ENCODE measurements at regions not wholly inside any gene's neighbourhood (a gene's known extent, or its start where the extent isn't known, plus 50 kb on each side); places are given as distances from the start of the nearest gene placed in this dataset.
"Not testable (repeated sequence)": the region's sequence is repeated elsewhere in the genome, so short reads cannot be mapped to it uniquely, and the experiment has no call there.

- no peak overlapping the region for H3K27ac Mint-ChIP-seq
- no peaks in the 10 kb centered on the region for H3K4me1 Mint-ChIP-seq
- DNase-seq (no peak), ATAC-seq (no peak)
- no peaks in the 10 kb centered on the region for H3K36me3 Mint-ChIP-seq
- H3K9me3 Mint-ChIP-seq (ENCODE audit: low read depth): peaks cover 9% of the 10 kb centered on the region
- H3K4me3 Mint-ChIP-seq: no peak overlapping the region
- no peaks in the 10 kb centered on the region for H3K27me3 Mint-ChIP-seq
- CTCF ChIA-PET: interaction anchor here (0.6 kb wide), 1 partner anchor 526 kb away, joined by 4 read pairs; no protein-coding TSS in a partner anchor
These were observed 1311.9 kb upstream of the NRXN1 start for GRCh38 chr2:52343706-52344266.

DNA sequence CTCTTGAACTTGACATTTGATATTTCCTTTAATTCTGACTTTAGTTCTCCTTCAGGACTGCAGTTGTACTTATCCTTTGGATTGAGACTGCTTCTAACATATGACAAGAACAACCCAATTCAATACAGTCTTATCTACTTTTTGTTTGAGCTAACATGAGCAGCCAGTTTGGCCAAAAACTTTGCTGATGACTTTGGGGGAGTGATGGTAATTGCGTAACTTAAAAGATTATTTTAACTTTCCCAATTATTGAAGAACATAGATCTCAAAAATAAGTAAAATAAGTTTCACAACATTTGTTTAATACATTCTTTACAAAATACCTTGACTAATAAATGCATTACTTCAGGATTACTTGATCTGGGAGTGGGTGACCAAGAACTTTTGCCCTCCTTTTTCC, 1311.1 kb upstream of the NRXN1 start:
- no peaks in the 10 kb centered on the region for H3K27me3 Mint-ChIP-seq
- H3K27ac Mint-ChIP-seq: no peak overlapping the region
- ATAC-seq (no peak), DNase-seq (no peak)
- H3K4me1 Mint-ChIP-seq: no peaks in the 10 kb centered on the region
- no peak overlapping the region for H3K4me3 Mint-ChIP-seq
- H3K36me3 Mint-ChIP-seq: no peaks in the 10 kb centered on the region
- H3K9me3 Mint-ChIP-seq (ENCODE audit: low read depth): peaks cover 7% of the 10 kb centered on the region
- CTCF ChIA-PET: interaction anchor here (0.6 kb wide), 1 partner anchor 526 kb away, joined by 4 read pairs; no protein-coding TSS in a partner anchor

GRCh38 chr2:52342458-52342857, 1310.5 kb upstream of the NRXN1 start:
- peaks cover 7% of the 10 kb centered on the region for H3K9me3 Mint-ChIP-seq (ENCODE audit: low read depth)
- ATAC-seq: no peak
- H3K36me3 Mint-ChIP-seq: no peaks in the 10 kb centered on the region
- CTCF ChIA-PET: no interaction called here
- H3K4me1 Mint-ChIP-seq: no peaks in the 10 kb centered on the region
- no peak for DNase-seq
- H3K4me3 Mint-ChIP-seq: no peak overlapping the region
- H3K27me3 Mint-ChIP-seq: no peaks in the 10 kb centered on the region
- H3K27ac Mint-ChIP-seq: no peak overlapping the region

- no peaks in the 10 kb centered on the region for H3K27me3 Mint-ChIP-seq
- H3K9me3 Mint-ChIP-seq (ENCODE audit: low read depth): peaks cover 9% of the 10 kb centered on the region
- CTCF ChIA-PET: no interaction called here
- H3K36me3 Mint-ChIP-seq: no peaks in the 10 kb centered on the region
- H3K4me3 Mint-ChIP-seq: no peak overlapping the region
- H3K27ac Mint-ChIP-seq: no peak overlapping the region
- DNase-seq: no peak
- no peak for ATAC-seq
- no peaks in the 10 kb centered on the region for H3K4me1 Mint-ChIP-seq
These were observed 1309.8 kb upstream of the NRXN1 start for GRCh38 chr2:52341732-52342131.

DNA sequence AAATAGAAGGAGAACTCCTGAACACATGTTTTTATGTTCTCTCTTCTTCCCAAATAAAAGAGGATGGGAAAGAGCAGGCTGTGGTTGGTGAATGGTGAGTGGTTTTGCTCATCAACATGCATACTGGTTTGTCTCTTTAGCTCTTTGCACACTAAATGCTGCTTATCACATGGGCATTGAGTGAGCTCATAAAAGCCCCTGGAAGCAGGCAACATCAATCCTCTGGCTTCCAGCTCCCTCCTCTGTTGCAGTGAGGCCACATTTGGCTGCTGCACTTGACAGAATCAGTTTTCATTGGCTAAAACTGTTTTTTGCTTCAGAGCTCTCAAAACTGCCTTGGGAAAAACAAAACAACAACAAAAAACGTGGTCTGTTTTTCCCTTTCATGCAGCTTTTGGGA, 1308.2 kb upstream of the NRXN1 start:
- CTCF ChIA-PET: no interaction called here
- no peak overlapping the region for H3K4me3 Mint-ChIP-seq
- no peaks in the 10 kb centered on the region for H3K36me3 Mint-ChIP-seq
- no peak for ATAC-seq
- H3K4me1 Mint-ChIP-seq: no peaks in the 10 kb centered on the region
- no peak for DNase-seq
- H3K27me3 Mint-ChIP-seq: no peaks in the 10 kb centered on the region
- H3K27ac Mint-ChIP-seq: no peak overlapping the region
- peaks cover 9% of the 10 kb centered on the region for H3K9me3 Mint-ChIP-seq (ENCODE audit: low read depth)

DNA sequence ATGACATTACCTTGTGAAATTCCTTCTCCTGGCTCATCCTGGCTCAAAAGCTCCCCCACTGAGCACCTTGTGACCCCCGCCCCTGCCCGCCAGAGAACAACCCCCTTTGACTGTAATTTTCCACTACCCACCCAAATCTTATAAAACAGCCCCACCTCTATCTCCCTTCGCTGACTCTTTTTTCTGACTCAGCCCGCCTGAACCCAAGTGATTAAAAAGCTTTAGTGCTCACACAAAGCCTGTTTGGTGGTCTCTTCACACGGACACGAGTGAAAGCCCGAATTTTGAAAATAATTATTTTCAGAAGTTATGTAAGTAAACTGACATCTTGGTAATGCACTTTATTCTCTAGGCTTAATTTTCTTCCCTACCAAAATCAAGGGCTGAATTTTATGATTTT, 1305.9 kb upstream of the NRXN1 start:
- CTCF ChIA-PET; H3K4me3 Mint-ChIP-seq; H3K27ac Mint-ChIP-seq; H3K27me3 Mint-ChIP-seq; H3K36me3 Mint-ChIP-seq; ATAC-seq; H3K9me3 Mint-ChIP-seq (ENCODE audit: low read depth); DNase-seq; H3K4me1 Mint-ChIP-seq: not testable (repeated sequence)

DNA sequence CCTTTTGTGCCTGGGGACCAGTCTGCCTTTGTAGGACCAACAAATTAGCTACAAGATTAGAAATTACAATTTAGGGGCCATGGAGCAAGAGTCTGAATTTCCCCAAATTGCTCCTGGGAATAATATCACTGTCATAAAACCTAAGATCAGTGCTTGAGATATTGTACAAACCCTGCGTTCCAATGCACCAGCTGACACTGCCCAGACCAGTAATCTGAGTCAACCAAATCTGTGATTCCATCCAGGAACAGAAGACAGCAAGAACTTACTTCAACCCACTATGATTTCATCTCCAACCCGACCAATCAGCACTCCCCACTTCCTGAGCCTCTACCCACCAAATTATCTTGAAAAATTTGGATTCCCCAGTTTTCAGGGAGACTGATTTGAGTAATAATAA, 1305.0 kb upstream of the NRXN1 start:
- Mint-ChIP-seq H3K27me3 (no peaks in the 10 kb centered on the region), H3K4me3 (no peak overlapping the region), H3K27ac (no peak overlapping the region), H3K36me3 (no peaks in the 10 kb centered on the region), H3K9me3 (ENCODE audit: low read depth) (peaks cover 9% of the 10 kb centered on the region), H3K4me1 (no peaks in the 10 kb centered on the region)
- ATAC-seq (no peak), DNase-seq (no peak)
- CTCF ChIA-PET: interaction anchor here (0.7 kb wide), 1 partner anchor 30 kb away, joined by 3 read pairs; no protein-coding TSS in a partner anchor

DNA sequence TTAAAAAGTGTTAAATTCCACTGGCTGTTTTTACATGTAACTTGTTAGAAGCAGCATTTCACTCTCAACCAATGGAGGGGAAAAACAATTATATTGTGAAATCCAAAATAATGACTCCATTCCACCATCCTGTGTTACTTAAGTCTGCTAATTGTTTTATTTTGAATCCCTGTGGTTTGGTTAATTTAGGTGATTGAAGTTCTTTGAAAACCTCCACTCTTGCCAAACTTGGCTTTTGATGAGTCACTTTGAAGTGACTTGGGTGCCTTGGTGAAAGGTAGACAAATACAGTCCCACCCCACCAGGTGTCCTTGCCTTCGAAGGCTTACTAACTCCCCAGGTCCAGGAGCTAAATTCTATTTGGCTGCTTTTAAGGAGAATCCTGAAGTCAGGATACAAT, 1303.8 kb upstream of the NRXN1 start:
- Mint-ChIP-seq H3K9me3 (ENCODE audit: low read depth) (peaks cover 8% of the 10 kb centered on the region), H3K36me3 (no peaks in the 10 kb centered on the region), H3K4me3 (no peak overlapping the region), H3K4me1 (no peaks in the 10 kb centered on the region), H3K27ac (no peak overlapping the region), H3K27me3 (no peaks in the 10 kb centered on the region)
- ATAC-seq (no peak), DNase-seq (no peak)
- CTCF ChIA-PET: no interaction called here

- peaks cover 3% of the 10 kb centered on the region for H3K9me3 Mint-ChIP-seq (ENCODE audit: low read depth)
- H3K27me3 Mint-ChIP-seq: no peaks in the 10 kb centered on the region
- DNase-seq: no peak
These were observed 1302.3 kb upstream of the NRXN1 start for GRCh38 chr2:52334185-52334584.

GRCh38 chr2:52327641-52328040, 1295.7 kb upstream of the NRXN1 start:
- Mint-ChIP-seq H3K36me3 (no peaks in the 10 kb centered on the region), H3K4me1 (no peaks in the 10 kb centered on the region), H3K27ac (no peak overlapping the region), H3K4me3 (no peak overlapping the region), H3K27me3 (no peaks in the 10 kb centered on the region), H3K9me3 (ENCODE audit: low read depth) (peaks cover 7% of the 10 kb centered on the region)
- DNase-seq: no peak
- no peak for ATAC-seq
- CTCF ChIA-PET: no interaction called here

More at GRCh38 chr2:52334185-52334584, 1302.3 kb upstream of the NRXN1 start:
- no peak overlapping the region for H3K27ac Mint-ChIP-seq
- CTCF ChIA-PET: no interaction called here
- no peak for ATAC-seq
- no peaks in the 10 kb centered on the region for H3K4me1 Mint-ChIP-seq
- no peaks in the 10 kb centered on the region for H3K36me3 Mint-ChIP-seq
- no peak overlapping the region for H3K4me3 Mint-ChIP-seq

- CTCF ChIA-PET: no interaction called here
- H3K4me3 Mint-ChIP-seq: no peak overlapping the region
- no peak for ATAC-seq
These were observed 1282.3 kb upstream of the NRXN1 start for GRCh38 chr2:52314231-52314630.

DNA sequence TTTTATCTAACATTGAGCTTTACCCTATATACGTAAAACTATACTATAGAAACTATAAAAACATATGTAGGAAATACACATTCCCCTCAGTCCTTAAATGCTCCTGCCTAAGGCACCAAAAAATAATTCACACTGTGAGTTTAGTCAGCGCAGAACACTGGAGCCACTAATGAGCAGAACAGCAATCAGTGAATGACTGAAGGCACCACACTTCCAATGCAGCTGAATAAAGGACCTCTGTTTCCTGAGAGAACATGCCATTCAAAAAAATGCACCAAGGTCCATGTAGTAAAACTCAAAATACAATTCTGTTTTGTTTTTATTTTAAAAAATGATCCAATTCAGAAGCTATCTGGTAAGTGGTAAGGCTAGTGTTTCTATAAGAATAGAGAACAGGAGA, 1280.6 kb upstream of the NRXN1 start:
- CTCF ChIA-PET: no interaction called here
- H3K4me3 Mint-ChIP-seq: no peak overlapping the region
- no peaks in the 10 kb centered on the region for H3K27me3 Mint-ChIP-seq
- DNase-seq: no peak
- H3K36me3 Mint-ChIP-seq: no peaks in the 10 kb centered on the region
- peaks cover 3% of the 10 kb centered on the region for H3K9me3 Mint-ChIP-seq (ENCODE audit: low read depth)
- H3K27ac Mint-ChIP-seq: no peak overlapping the region
- ATAC-seq: no peak
- H3K4me1 Mint-ChIP-seq: no peaks in the 10 kb centered on the region

More at GRCh38 chr2:52314231-52314630, 1282.3 kb upstream of the NRXN1 start:
- Mint-ChIP-seq H3K36me3 (no peaks in the 10 kb centered on the region), H3K9me3 (ENCODE audit: low read depth) (peaks cover 6% of the 10 kb centered on the region), H3K4me1 (no peaks in the 10 kb centered on the region), H3K27ac (no peak overlapping the region), H3K27me3 (no peaks in the 10 kb centered on the region)
- no peak for DNase-seq

DNA sequence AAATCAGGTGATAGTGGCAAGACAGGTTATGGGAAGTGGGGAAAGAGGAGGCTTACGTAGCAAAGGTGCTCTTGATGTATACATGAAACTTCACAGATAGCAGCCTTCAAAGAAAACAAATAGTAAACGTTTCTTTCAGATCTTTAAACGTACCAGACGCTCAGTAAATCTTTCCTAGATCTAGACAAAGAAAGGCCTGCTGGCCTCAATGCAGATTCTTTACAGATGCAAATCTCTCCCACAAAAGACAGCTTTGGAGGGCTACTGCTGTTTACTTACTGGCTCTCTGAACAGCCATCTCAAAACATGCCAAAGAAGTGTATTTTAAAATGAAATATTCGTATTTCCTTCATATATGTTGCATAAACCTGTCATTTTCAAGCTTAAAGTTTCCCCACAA, 1279.9 kb upstream of the NRXN1 start:
- no peak overlapping the region for H3K4me3 Mint-ChIP-seq
- CTCF ChIA-PET: no interaction called here
- ATAC-seq (no peak), DNase-seq (no peak)
- H3K27ac Mint-ChIP-seq: no peak overlapping the region
- H3K9me3 Mint-ChIP-seq (ENCODE audit: low read depth): peaks cover 3% of the 10 kb centered on the region
- no peaks in the 10 kb centered on the region for H3K4me1 Mint-ChIP-seq
- no peaks in the 10 kb centered on the region for H3K36me3 Mint-ChIP-seq
- H3K27me3 Mint-ChIP-seq: no peaks in the 10 kb centered on the region

- Mint-ChIP-seq H3K27me3 (no peaks in the 10 kb centered on the region), H3K36me3 (no peaks in the 10 kb centered on the region), H3K4me1 (no peaks in the 10 kb centered on the region), H3K9me3 (ENCODE audit: low read depth) (peaks cover 6% of the 10 kb centered on the region), H3K4me3 (no peak overlapping the region), H3K27ac (no peak overlapping the region)
- ATAC-seq (no peak), DNase-seq (no peak)
- CTCF ChIA-PET: no interaction called here
These were observed 1276.2 kb upstream of the NRXN1 start for GRCh38 chr2:52308156-52308555.

- Mint-ChIP-seq H3K27ac (no peak overlapping the region), H3K4me1 (no peaks in the 10 kb centered on the region), H3K27me3 (no peaks in the 10 kb centered on the region), H3K36me3 (no peaks in the 10 kb centered on the region), H3K9me3 (ENCODE audit: low read depth) (peaks cover 5% of the 10 kb centered on the region), H3K4me3 (no peak overlapping the region)
- CTCF ChIA-PET: no interaction called here
- no peak for DNase-seq
- no peak for ATAC-seq
These were observed 1262.7 kb upstream of the NRXN1 start for GRCh38 chr2:52294628-52295027.
